Ureter (tissue), 1 donor: ENCODE measurements at regions not wholly inside any gene's neighbourhood (a gene's known extent, or its start where the extent isn't known, plus 50 kb on each side); places are given as distances from the start of the nearest gene placed in this dataset.

Experiments
- DNase-seq: peaks from one replicate; pipeline ENCODE4 v3.0.0-alpha.2; 2020; ENCODE audit warnings: low spot score
- donor health status: DM: yes; HTN: yes; CAD: no.

- DNase-seq = no peak
Observed at GRCh38 chr14:61941421-61942150, 179.4 kb downstream of the SNAPC1 start.

GRCh38 chr14:61948376-61948775 lies 186.2 kb downstream of the SNAPC1 start:
- no peak for DNase-seq

DNA sequence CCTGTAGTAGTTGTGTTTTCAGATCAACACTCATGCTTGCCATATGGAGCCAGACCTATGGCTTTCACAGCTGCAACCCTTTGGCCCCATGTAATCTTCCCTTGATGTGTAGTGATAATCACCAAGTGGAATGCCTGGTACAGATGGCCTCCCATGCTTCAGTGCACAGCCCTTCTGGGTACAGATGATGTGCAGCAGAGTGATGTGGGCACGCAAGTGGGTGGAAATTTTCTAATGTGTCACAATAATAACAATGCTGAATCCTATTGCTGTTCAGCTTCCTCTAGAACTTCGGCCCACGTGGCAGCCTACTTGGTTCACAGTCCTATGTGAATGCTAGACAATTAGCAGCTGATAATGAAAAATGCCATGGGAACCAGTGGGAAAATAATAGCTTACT lies 188.1 kb downstream of the SNAPC1 start:
- DNase-seq = no peak

DNA sequence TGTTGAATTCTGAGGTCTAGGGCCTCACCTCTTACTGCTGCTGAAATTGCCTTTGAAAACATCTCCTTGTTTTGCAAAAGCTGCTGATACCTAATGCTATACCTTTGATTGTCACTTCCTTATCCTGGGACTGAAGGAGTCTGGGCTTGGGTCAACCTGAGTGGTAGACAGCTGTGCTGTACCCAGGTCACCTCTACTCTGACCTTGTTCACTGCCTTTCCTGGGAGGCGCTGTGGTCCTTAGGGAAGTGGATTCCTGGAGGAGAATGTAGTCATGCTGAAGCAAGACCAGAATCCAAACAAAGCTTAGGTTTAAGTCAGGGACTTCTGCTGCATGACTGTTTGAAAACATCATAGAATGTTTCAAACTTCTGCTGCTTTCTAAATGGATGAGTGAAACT lies 191.4 kb downstream of the SNAPC1 start:
- DNase-seq = no peak

DNA sequence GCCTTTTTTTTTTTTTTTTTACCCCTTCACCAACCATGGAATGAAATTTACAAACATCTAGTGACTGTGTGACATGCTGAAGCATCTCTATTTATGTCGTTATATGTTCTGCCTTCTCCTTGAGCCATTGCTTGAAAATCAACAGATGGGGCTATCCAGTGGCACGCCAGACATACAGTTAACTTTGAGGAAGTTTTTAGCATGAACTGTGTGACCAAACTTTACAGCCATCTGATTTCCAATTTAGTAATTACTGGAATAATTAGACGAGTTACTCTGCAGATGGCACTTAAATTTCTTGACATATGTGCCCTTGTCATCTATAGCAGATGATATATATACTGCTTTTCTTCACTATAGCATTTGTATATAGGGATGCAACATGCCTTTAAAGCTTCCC lies 192.1 kb downstream of the SNAPC1 start:
- no peak for DNase-seq

DNA sequence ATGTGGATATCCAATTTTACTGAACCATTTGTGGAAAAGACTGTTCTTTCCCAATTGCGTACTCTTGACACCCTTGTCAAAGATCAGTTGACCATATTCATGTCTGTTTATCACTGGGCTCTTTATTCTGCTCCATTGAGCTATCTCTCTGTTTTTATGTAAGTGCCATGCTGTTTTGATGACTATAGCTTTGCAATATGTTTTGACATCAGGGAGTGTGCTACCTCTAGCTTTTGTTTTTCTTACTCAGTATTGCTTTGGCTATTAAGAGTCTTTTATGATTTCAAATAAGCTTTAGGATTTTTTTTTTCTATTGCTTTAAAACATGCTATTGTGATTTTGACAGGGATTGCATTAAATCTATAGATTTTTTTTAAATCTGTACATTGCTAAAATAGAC lies 194.3 kb downstream of the SNAPC1 start:
- no peak for DNase-seq

DNA sequence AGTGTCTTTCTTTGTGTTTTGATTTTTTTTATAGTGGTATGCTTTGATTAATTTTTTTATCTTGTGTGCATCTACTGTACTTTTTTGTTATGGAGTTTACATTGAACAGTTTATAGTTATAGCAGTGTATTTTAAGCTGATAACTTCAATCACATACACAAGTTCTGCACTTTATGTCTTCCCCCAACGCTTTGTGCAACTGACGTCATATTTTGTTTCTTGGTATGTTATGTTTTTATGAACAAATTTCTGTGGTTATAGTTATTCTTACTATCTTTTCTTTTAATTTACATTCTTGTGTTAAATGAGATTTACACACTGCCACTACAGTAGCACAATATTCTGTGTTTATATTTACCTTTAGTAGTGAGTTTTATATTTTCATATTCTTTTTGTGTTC lies 197.1 kb downstream of the SNAPC1 start:
- no peak for DNase-seq

- no peak for DNase-seq
Observed at GRCh38 chr14:61961369-61961768, 199.1 kb downstream of the SNAPC1 start.

DNA sequence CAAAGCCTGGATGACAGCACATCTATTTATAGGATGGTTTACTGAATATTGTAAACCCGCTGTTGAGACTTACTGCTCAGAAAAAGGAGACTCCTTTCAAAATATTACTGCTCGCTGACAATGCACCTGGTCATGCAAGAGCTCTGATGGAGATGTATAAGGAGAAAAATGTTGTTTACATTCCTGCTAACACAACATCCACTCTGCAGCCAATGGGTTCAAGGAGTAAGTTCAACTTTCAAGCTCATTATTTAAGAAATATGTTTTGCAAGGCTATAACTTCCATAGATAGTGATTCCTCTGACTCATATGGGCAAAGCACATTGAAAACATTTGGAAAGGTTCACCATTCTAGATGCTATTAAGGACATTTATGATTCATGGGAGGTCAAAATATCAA lies 201.7 kb downstream of the SNAPC1 start:
- DNase-seq = no peak

DNA sequence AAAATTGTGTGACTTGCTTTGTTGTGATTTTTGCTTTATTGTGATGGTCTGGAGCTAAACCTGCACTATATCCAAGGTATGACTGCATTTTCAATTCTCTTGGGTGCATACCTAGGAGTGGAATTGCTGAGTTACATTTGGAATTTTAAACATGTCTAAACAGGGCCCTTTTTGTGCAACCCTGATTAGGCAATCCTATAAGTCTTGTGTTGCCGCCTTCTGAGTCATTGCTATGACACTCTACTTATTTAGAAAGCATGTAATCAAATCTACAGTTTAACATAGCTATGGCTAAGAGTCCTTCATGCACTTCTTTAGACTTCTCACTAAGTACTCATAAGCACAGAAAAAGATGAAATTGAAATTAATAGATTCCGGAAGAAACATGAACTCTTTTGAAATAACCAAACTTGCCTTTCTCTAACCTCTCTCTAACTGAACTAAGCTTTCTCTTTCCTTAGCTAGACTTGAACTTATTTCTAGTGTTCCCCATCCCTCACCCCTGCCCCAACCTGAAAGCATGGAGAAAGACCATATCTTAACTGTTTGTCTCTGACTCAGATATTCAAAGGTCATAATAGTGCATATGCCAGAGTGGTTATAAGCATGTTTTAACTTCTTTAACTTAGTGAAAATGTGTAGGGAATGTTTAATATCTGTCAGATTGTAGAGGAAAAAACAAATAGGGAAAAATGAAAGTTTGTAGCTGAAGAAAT lies 203.0 kb downstream of the SNAPC1 start:
- DNase-seq = no peak

DNA sequence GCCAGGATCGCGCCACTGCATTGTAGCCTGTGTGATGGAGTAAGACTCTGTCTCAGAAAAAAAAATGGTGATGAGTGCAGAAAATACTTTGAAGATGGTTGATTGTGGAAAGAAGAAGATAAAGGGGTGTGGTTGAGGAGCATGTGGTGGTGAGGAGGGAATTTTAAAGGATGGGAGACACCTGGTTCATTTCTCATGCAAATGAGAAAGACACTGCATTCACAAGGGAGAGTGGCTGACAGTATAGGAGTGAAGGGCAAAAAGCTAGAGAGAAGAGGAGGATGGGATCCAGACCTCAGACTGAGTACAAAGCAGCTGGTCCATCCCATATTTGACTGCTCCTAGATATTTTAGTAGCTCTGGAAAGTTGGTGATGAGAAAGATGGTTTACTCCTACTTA lies 206.0 kb downstream of the SNAPC1 start:
- no peak for DNase-seq

DNA sequence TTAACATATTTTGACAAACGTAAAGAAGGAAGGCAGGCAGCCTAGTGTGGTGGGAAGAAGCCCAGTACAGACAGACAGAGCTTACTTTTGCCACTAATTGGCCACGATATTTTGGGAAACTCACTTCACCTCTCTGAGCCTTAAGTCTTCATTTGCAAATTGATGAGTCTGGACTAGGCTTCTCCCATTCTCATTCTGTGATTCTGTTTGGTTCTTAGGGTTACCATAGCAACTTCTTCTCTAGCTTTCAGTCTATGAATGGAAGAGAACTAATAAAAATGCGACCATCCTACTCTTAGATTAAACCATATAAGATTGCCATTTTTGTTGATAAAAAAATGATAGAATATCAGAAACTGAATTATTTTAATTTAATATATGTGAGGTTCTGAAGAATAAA lies 210.5 kb downstream of the SNAPC1 start:
- DNase-seq = no peak

DNA sequence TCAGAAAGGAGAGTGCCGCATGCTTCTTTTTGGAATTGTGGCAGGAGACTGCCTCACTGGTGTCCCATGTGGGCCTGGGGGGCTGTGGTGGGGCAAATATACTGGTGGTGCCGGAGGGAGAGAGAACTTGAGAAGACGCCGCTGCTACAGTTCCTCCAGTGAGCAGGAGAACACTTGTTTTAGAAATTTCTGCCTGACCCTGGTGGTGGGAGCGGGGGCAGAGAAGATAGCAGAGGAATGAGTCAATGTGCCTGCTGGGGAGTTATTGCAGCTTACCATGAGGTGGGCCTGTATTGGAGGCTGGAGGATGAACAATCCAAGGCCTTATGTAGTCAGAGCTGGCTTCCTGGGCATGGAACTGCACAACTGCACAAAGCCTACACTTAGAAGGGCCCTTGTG lies 211.8 kb downstream of the SNAPC1 start:
- DNase-seq = no peak

GRCh38 chr14:61977217-61977616 lies 215.0 kb downstream of the SNAPC1 start:
- no peak for DNase-seq

DNA sequence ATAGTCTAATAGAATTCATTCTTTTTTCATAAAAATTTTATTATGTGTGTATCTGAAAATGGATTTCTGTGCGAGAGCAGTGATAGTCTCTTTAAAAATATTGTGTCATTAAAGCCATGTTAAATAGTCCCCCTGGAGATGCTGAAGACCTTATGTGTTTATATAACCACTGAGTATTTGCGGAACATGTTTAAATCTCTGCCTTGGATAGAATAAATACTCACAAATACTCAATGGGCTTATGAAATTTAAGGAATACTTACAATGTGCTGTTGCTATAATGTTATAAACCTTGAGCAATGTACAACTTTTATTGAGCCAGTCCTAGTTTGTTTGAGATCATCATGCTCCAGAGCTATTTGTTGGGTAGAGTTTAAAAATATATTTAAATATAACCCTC lies 226.0 kb downstream of the SNAPC1 start:
- DNase-seq = no peak

GRCh38 chr14:61992139-61992538 lies 229.9 kb downstream of the SNAPC1 start:
- DNase-seq = no peak

DNA sequence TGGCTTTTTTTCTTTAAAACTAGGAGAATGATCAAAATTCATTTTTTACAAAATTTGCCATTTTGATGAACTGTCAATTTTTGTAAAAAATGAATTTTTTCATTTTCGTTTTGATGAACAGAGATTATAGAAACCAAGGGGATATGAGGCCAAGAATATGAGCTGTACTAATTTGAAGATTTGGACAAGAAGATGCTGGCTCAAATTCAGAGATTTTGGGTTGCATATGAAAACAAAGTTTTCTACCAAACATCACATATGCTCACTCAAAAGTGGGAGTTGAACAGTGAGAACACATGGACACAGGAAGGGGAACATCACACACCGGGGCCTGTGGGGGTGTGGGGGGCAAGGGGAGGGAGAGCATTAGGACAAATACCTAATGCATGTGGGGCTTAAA lies 230.7 kb downstream of the SNAPC1 start:
- no peak for DNase-seq

DNA sequence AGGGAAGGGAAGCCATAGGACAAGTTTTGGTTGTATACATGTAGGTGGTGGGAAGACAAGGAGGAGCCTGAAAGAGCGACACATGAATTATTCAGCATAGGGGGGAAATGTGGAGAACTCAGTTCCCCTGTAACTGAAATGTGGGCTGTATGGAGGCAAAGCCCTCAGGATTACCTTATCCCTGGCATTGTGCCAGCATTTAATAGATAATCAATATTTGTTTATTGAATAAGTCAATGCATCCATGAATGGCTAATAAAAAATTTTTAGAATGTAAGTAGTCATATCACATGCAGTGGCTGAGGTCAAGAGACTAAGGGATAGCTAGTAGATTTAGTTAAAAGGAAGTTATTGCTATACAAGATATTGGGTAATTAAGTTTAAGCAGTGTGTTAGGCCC lies 232.4 kb downstream of the SNAPC1 start:
- no peak for DNase-seq

- no peak for DNase-seq
Observed at GRCh38 chr14:61996753-61997152, 234.5 kb downstream of the SNAPC1 start.

DNA sequence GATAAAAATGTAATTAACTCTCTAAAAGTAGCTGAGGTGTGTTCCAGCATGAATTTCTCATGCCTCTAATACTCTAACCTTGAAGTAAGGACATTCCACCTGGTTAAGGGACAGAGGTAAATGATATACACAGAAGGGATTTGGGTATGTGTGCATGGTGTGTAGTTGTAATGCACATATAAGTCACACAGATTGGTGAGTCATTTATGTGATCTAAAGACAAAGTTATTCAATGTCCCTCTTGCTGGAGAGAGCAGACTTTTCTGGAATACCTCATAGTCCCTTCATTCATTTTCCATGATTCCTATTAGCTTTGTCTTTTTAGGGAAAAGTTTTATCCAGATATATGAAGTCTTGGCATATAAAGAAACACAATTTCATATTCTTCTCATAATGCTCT lies 234.9 kb downstream of the SNAPC1 start:
- DNase-seq = no peak

- no peak for DNase-seq
Observed at GRCh38 chr14:62001963-62002362, 239.7 kb downstream of the SNAPC1 start.

DNA sequence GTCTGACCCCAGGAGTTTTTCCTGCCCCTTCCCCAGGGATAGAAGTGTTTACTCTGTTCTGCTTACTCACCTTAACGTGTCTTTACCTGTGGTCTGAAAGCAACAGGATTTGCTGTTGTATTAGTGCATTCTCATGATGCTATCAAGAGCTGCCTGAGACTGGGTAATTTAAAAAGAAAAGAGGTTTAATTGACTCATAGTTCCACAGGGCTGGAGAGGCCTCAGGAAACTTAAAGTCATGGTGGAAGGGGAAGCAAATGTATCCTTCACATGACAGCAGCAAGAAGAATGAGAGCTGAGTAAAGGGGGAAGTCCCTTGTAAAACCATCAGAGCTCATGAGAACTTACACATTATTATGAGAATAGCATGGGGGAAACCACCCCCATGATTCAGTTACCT lies 240.4 kb downstream of the SNAPC1 start:
- DNase-seq = no peak

DNA sequence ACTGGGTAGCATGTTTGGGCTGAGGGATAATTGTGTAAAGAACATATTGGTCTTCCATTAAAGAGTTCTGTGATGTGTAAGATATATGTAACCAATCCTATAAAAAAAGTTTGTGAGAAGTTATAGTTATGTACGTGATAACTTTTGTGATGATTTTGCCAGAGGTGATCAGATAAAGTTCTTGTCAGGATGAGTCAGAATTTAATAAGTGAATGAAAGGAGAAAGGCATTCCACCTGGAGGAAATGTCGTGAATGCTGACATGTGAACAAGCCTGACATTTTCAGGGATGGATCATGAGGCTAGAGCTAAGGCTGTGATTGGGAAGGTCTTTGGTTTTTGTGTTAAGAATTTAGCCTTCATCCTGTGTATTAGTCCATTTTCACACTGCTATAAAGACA lies 241.5 kb downstream of the SNAPC1 start:
- DNase-seq = no peak
